Epidermal melanocyte (primary cell): ENCODE measurements at regions not wholly inside any gene's neighbourhood (a gene's known extent, or its start where the extent isn't known, plus 50 kb on each side); places are given as distances from the start of the nearest gene placed in this dataset.
"Not testable (repeated sequence)": the region's sequence is repeated elsewhere in the genome, so short reads cannot be mapped to it uniquely, and the experiment has no call there.

Source experiments
- DNase-seq: peaks from one replicate; pipeline ENCODE4 v3.0.0; 2011; ENCODE audit warnings: low spot score; ENCODE audit not compliant: insufficient read length

DNA sequence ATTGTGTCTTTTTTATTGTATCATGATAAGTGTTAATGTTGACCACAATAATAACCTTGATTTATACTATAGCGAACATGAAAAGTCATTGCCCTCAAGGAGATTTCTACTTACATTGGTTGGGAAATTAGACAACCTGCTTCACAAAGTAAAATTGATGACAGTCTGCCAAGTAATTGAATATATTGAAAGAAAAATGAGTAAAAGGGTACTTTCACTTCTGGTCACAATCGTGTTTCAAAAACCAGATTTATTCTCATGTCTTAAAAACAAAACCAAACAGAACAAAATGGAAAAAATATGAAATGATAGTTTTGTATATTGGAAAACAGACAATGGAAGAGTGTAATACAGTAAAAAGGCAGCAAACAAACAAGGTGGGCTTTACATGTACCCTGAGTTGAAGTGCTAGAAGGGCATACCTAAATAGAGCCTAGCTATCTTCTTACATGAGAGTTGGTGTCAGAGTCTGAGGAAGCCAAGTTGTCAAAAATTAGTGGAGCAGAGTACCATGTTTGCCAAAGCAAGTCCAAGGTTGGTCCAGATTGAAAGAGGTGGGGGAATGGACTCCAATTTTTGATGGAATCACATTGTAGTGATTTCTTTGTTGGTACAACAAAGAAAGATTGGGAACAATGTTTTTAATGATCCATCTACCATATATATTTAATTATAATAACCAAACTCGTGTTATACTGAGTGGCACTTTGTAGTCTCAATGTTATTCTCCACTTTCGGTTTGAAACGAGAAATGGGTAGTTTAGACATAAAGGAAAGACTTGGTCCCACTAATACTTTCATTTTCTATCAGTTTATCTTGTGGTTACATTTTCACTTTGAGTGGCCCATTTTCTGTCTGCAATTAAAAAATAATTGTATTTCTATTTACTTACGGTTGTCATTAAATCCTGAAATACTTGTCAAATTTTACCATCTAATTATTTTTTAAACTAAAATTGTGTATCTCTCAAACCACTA, 775.6 kb downstream of the STIM2 start:
- no peak for DNase-seq

DNA sequence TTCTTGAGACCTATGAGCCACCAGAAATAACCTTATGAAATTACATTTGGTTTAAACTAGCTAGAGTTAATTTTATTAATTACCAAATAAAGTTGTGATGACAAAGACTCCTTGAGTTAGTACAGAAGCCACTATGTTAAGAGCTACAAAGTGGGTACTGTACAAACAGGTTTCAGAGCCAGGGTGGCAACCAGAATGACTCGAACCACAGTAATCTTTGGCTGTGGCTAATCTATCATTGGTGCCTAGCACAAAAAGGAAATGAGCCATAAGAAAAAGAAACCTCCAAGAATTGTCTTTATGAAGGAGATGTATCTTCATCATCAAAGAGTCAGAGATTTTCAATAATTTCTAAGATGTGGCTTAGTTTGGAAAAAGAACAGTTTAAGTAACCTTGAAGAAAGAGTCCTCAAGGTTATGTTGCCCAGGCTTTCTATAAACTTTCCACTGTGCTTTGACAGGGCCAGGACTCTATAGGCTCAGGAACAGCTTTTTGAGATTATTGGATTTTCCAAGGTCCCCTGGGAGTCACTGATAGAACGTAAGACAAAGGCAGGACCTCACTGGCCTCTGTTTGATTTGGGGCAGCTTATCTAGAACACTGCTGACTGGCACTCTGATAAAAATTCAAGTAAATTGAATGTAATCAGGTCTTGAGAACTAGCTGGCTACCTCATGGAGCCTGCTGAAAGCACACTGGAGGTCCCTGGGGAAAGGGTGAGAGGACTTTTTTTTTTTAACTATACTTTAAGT, 777.7 kb downstream of the STIM2 start:
- DNase-seq: no peak

DNA sequence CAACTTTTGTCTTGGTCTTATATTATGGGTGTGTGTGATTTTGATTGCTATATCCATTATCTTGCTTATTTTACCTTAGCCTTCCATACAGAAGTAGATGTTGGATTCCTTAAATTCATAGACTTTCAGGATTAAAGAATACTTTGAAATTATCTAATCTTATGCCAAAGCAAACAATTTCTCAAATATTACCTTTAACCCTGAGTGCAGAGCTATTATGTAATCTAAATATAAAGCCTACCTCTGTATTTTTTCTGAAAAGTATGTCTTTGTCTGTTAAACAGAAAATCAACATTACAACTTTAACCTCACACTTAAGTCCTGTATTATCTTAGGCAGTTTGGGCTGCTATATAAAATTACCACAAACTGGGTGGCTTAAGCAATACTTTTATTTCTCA, 782.5 kb downstream of the STIM2 start:
- no peak for DNase-seq

DNA sequence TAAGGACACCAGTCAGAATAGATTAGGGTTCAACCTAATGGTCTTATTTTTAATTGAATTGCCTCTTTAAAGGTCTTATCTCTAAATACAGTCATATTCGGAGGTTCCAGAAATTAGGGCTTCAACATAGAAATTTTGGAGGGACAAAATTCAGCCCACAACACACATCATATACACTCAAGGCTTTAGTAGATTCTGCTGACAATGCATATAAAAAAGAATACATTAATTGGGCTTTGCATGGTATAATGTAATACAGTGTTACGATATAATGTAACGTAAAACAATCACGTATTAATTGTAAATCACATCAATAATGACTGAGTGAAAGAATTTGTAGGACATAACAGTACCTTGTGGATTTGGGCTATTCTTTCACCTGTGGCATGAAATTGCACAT, 787.8 kb downstream of the STIM2 start:
- DNase-seq: no peak

DNA sequence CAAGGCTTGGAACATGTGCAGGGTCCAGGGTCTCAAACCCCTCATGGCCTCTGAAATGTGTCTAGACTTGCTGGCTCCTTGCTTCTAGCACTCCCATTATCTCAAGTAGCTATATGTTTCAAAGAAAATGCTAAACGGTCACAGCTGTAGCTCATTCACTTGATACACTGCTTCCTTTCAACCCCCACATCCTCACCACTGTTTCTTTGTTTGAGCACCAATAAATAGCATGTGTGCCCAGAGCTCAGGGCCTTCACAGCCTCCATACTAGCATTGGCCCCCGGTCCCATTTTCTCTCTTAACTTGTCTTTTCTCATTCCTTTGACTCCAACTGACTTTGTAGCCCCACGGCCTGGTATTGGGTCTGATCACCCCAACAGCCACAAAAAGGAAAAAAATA, 801.8 kb downstream of the STIM2 start:
- no peak for DNase-seq

DNA sequence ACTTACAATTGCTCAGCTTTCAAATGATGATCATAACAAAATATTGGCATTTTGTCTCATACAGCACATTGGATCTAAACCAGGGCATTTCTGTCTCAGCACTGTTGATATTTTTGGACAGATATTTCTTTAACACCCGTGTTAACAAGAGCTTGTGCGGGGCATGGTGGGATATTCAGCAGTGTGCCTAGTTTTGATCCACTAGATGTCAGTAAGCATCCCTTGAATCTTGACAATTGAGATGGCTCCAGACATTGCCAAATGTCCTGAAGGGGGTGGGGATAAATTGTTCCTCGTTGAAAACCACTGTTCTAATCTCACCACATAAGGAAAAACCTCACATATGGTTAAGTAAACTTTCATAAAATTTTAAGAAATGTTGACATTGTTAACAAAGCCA, 806.3 kb downstream of the STIM2 start:
- no peak for DNase-seq

DNA sequence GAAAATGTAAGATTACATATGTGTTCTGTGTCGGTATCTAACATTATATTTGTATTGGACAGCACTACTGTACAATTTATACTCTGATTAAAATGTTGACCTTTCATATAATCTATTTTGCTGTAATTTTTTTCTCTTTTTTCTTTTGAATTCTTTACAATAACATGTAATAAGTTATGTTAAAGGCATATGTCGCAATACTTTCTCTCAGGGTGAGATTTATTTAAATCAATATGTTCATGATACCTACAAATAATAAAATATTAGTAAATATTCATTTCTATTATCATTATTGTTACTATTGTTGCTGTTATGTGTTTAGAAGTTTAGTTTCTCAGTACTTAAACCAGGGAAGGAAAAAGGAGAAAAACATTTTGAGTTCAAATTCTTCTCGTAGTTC, 807.4 kb downstream of the STIM2 start:
- no peak for DNase-seq

DNA sequence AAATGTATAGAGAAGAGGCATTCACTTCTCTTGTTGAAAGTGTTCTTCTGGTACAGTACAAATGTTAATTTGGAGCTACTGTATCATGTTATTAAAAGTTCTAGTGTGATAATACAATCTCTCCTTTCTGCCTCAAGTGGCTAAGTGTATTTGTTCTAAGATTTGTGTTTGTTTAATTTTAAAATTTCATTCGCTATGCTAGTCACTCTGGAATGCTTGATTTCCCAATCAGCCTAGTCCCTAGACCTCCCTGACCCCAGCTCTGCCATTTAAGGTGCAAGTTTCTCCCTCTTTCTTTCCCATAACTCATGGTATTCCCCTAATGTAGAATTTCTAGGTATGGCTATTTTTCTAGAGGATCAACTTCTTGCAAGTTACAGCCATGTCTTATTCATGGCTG, 817.4 kb downstream of the STIM2 start:
- no peak for DNase-seq

DNA sequence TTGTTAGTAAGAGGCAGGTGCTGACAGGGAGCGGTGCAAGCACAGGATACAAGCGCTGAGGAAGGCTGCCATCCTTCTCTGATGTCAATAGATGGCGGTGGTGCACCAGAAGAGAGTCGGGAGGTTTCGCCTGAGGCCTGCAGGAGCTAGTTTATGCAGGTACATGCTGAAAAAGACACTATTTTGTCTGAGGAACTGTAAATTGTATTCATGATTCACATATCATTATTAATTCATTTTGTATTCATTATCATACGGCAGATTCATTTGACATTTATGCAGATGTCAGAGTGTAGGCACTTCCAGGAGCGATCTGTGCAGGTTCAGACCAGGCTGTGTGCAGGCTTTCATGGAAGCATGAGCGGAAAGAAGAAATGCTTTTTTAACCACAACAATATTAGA, 824.0 kb downstream of the STIM2 start:
- no peak for DNase-seq

DNA sequence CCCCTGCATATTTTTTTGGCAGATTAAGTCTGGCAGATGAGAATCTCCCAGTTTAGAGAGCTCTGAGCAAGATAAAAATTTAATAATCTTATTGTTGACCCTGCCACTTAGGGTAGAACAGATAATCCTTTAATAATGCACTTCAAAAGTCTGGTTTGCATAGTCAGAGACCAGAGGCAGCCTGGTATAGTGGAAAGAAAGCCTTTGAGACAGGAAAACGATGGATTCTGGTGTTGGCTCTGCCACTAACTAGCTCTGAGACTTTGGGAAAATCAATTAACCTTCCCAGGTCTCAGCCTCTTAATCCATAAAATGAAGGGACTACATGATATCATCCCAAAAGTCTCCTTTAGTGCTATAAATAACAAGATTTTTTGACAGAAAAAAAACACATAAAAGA, 824.5 kb downstream of the STIM2 start:
- no peak for DNase-seq

DNA sequence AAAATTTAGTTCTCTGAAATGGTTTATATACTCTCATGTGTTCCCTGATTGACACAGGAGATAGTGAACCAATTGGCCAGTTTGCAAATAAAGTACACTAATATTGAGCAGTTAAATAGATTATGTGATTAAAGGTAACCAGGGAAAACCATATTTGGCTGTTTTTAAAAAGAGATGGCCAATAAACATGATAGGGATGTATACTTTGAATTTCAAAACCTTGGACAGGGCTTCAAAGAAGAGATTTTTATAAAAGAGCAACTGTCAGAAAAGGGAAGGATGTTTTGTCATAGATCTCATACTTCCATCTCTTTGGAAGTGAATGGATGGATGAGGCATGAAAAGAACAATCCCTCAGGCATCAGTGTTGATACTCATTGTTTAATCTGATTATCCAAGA, 825.3 kb downstream of the STIM2 start:
- DNase-seq: no peak

DNA sequence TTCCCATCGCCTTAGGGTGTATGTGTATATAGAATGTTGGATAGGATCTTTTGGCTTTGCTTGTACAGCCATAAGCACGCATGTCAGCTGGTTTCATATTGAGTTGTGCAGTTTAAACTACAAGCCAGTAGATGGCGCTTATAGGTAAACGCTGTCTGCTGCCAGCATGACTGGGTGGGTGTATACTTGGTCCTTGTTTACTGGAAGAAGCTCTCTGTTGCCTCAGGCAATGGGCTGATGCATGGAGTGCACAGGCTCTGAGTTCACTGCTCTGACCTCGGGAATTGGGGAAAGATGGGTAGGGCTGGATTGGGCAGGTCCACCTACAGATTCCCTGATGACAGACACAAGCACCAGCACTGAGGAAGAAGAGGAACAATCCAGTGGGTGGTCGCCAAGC, 831.5 kb downstream of the STIM2 start:
- DNase-seq: no peak

DNA sequence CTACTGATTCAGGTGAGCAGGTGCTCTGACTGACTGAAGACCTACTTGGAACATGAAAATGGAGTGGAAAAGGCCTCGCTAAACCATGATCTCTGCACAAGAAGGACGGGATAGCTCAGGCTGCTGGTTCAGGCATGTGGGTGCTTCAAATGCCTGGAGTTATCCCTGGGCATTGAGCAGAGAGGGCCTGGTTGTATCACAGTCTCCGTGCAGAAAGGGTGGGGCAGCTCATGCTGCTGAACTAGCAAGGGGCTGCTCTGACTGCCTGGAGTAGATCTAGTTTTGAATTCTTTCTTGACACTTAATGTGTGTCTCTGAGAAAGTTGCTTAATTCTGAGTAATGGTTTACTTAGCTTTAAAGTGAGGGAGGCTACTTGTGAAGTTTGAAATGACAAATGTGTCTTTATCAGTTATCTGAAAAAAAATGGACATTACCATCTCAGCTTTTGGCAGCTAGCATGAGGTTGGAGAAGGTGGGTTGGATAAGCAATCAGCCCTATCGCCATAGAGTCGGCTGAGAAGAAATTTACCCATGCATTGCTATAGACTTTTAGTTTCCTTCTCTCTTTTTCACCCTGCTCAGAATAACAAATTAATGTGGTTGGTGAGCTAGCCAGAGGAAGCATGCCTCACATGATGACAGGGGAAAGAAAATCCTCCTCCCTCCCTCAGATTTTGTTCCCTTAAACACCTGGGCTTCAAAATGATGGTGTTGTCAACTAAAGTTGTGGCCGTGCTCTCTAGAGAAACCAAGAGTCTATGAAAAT, 832.4 kb downstream of the STIM2 start:
- DNase-seq: no peak

DNA sequence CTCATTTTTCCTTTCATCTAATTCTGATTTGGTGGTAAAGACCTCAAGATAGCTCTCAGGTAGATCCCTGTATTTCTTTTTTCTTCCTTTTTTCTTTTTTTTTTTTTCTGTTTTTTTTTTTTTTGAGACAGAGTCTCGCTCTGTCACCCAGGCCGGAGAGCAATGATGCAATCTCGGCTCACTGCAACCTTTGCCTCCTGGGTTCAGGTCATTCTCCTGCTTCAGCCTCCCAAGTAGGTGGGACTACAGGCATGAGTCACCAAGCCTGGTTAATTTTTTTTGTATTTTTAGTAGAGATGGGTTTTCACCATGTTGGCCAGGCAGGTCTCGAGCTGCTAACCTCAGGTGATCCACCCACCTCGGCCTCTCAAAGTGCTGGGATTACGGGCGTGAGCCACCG, 835.6 kb downstream of the STIM2 start:
- not testable (repeated sequence) for DNase-seq

DNA sequence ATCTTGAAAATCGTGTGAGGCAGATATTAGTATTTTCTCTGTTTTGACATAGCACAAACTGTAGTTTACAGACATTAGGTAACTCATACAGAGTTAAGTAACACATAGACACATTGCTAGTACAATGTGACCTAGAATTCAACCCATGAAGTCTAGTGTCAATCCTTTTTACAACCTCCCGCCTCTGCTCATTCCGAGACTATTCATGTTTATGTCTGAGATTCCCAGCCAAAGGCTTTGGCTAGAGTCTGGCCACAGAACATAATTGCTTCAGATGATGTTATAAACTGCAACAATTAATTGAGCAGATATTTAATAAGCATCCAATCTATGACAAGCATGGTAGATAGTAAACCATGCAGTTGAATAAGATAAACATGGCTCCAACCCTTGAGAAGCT, 841.0 kb downstream of the STIM2 start:
- no peak for DNase-seq

DNA sequence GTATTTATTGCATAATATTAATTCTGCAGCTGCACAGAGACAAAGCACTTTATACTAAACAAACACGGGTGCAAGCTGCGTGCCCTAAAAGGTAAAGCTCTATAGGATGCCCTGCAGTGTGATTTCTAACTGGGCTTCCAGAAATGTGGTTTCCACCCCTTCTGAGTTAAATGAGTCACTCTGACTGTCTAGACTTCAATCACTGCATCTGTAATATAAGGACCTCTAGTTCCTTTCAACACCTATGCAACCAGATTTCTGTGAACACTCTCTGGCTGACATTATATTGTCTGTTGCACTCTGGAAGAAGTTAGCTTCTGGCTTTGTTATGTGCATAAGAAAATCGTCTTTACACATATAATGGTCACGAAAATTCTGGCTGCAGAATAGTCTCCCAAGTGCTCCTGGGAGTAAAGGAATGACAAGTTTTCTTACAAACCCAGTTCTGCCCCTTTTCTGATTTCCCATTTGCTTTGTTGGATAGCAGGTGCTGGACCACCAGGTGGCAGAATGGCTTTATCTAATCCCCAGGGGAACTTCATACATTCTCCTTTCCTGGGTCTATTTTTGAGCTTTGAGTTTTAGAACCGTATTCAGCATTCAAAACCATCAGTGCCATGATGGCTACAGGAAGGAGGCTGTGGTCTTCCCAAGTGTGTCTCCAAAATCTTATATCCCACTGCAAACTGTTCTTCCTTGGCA, 842.2 kb downstream of the STIM2 start:
- no peak for DNase-seq

DNA sequence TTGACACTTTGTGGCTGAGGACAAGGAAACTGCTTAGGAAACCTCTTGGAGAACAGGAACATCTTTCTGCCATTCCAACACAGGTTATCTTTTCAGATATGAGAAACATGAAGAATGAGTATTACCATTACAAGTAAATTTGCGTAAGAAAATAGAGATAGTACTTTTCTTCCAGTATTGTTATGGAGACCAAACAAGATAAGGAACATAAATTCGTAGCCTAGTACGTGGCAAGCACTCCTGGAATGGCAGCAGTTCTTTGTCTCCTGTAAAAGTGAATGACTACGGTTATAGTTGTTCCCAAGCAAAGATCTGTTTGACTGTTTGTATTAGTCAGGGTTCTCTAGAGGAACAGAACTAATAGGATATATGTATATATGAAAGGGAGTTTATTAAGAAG, 843.1 kb downstream of the STIM2 start:
- no peak for DNase-seq

DNA sequence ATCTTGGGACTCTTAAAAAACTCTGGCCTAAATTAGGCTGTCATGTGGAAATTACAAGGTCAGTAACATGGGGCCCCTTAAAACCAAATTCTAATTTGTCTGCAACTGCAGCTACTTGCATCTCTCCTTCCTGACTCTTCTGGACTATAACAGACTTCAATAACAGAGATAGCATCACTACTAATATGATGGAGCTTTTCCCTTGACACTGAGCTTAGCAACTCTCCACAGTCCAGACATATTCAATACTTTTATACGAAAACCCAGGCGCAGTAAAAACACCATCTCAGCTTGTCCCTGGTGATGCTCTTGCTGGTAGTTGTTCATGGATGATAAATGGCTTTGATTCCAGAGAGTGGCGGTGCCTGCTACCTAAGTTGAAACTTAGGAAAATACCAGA, 850.4 kb downstream of the STIM2 start:
- no peak for DNase-seq

DNA sequence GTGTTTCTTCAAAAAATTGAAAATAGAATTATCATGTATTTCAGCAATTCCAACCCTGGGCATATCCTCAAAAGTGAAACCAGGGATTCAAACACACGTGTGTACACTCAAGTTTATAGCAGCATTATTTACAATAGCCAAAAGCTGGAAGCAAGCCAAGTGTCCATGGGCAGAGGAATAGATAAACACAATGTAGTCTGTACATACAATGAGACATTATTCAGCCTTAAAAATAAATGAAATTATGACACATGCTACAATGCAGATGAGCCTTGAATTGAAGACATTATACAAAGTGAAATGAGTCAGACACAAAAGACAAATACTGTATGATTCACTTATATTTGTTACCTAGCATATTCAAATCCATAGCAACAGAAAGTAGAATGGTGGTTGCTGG, 853.4 kb downstream of the STIM2 start:
- no peak for DNase-seq

DNA sequence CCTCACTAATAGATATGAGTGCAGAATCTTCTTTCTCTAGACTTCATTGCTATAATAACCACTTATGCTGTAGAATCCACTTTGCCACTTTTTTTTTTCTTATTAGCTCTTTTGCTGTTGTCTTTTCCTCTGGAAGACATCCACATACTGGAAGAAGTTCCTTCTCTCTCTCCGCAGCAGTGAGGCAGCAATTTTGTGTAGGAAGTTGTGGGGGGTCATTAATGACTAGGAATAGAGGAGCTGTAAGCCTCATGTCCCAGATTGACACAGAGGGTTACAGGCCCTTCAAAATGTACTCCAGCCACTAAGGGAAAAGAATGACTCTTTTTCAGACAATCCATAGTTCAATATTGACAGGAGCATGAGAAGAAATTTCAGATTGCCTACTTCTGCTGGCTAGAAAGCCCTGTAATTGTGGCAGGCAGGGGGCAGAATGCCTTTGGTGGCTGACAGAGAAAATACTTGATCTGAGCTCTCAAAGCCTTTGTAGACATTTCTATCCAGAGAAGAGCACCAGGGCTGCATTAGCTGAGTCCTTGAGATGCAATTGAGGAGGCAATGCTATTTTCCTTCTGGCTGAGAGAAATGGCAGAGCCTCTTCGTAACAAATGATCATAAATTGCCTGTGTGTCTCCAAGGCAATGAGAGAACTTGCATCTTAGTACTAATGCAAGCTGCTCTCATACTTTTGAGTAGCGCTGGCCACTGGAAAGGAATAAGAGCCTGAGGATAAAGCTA, 856.2 kb downstream of the STIM2 start:
- DNase-seq: no peak

DNA sequence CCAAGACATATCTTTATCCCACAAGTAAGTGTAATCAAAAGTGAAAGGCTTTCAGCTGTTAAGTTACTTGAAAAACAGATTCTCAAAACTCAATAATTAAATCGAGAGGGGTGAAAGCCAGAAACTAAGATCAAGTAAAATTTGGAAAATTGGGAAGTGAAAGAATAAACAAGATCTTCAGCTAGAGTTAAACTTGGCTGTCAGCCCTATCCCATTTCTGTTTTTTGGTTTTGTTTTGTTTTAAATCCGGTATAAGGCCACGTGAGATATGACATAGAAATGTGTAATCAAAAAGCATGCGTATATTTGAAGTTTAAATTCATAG, 856.8 kb downstream of the STIM2 start:
- no peak for DNase-seq
